ENCODE measurements at regions not wholly inside any gene's neighbourhood (a gene's known extent, or its start where the extent isn't known, plus 50 kb on each side); places are given as distances from the start of the nearest gene placed in this dataset.

GRCh38 chr9:16348531-16348930, 521.9 kb downstream of the BNC2 start (continued):
- no peak for TF ChIP-seq GABPA (IDR thresholded peaks at IDR 0.05 in 1 of 2, conservative IDR thresholded peaks at IDR 0.05 in 1 of 2)
- TF ChIP-seq, protein P1, sequence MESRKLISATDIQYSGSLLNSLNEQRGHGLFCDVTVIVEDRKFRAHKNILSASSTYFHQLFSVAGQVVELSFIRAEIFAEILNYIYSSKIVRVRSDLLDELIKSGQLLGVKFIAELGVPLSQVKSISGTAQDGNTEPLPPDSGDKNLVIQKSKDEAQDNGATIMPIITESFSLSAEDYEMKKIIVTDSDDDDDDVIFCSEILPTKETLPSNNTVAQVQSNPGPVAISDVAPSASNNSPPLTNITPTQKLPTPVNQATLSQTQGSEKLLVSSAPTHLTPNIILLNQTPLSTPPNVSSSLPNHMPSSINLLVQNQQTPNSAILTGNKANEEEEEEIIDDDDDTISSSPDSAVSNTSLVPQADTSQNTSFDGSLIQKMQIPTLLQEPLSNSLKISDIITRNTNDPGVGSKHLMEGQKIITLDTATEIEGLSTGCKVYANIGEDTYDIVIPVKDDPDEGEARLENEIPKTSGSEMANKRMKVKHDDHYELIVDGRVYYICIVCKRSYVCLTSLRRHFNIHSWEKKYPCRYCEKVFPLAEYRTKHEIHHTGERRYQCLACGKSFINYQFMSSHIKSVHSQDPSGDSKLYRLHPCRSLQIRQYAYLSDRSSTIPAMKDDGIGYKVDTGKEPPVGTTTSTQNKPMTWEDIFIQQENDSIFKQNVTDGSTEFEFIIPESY (IDR thresholded peaks at IDR 0.05): no peak
- TF ChIP-seq RXRA (IDR thresholded peaks at IDR 0.05): no peak

GRCh38 chr9:16352251-16352650, 518.2 kb downstream of the BNC2 start:
- no peaks in the 10 kb centered on the region for H3K4me1 ChIP-seq (ENCODE audit: control insufficient read depth in 4 of 4, insufficient read depth in 4 of 4, low read length in 3 of 4)
- no peak overlapping the region for H3K4me3 ChIP-seq (ENCODE audit: low read depth in 1 of 3, low read length in 3 of 3)
- H3K9ac ChIP-seq (ENCODE audit: low read depth in 1 of 2, low read length in 2 of 2): no peak overlapping the region
- TF ChIP-seq JUND (IDR thresholded peaks at IDR 0.05): no peak
- H3K27ac ChIP-seq (ENCODE audit: low read depth in 1 of 2, low read length in 2 of 2): no peak overlapping the region
- WGBS: 80% methylated on average over 1 of the region's 1 CpG
- H3K9me3 ChIP-seq (ENCODE audit: control insufficient read depth in 4 of 4, low read length in 3 of 4): no peaks in the 10 kb centered on the region
- no peaks in the 10 kb centered on the region for H3K27me3 ChIP-seq (ENCODE audit: control insufficient read depth in 4 of 4, insufficient read depth in 4 of 4, low read length in 3 of 4)
- H3K36me3 ChIP-seq (ENCODE audit: control insufficient read depth in 4 of 4, insufficient read depth in 3 of 4, low read depth in 1 of 4, low read length in 3 of 4): no peaks in the 10 kb centered on the region
- no peak for DNase-seq (ENCODE audit: low spot score)

- DNase-seq (ENCODE audit: low spot score): no peak
- Histone ChIP-seq H3K27me3 (ENCODE audit: control insufficient read depth in 4 of 4, insufficient read depth in 4 of 4, low read length in 3 of 4) (no peaks in the 10 kb centered on the region), H3K27ac (ENCODE audit: low read depth in 1 of 2, low read length in 2 of 2) (no peak overlapping the region), H3K4me1 (ENCODE audit: control insufficient read depth in 4 of 4, insufficient read depth in 4 of 4, low read length in 3 of 4) (no peaks in the 10 kb centered on the region), H3K36me3 (ENCODE audit: control insufficient read depth in 4 of 4, insufficient read depth in 3 of 4, low read depth in 1 of 4, low read length in 3 of 4) (no peaks in the 10 kb centered on the region), H3K9me3 (ENCODE audit: control insufficient read depth in 4 of 4, low read length in 3 of 4) (no peaks in the 10 kb centered on the region), H3K9ac (ENCODE audit: low read depth in 1 of 2, low read length in 2 of 2) (no peak overlapping the region), H3K4me3 (ENCODE audit: low read depth in 1 of 3, low read length in 3 of 3) (no peak overlapping the region)
- 70% methylated on average over 3 of the region's 3 CpGs for WGBS
- TF ChIP-seq CTCF (IDR thresholded peaks at IDR 0.05; ENCODE audit: low read depth, low read length, missing input control): no peak
- TF ChIP-seq EGR1 (IDR thresholded peaks at IDR 0.05; ENCODE audit: low read depth in 2 of 2): no peak
- TF ChIP-seq FOXA2 (IDR thresholded peaks at IDR 0.05): no peak
- TF ChIP-seq, protein P1 (IDR thresholded peaks at IDR 0.05): no peak
- TF ChIP-seq SP1 (IDR thresholded peaks at IDR 0.05): no peak
- TF ChIP-seq TAF1 (conservative IDR thresholded peaks at IDR 0.05): no peak
- TF ChIP-seq, protein P2, sequence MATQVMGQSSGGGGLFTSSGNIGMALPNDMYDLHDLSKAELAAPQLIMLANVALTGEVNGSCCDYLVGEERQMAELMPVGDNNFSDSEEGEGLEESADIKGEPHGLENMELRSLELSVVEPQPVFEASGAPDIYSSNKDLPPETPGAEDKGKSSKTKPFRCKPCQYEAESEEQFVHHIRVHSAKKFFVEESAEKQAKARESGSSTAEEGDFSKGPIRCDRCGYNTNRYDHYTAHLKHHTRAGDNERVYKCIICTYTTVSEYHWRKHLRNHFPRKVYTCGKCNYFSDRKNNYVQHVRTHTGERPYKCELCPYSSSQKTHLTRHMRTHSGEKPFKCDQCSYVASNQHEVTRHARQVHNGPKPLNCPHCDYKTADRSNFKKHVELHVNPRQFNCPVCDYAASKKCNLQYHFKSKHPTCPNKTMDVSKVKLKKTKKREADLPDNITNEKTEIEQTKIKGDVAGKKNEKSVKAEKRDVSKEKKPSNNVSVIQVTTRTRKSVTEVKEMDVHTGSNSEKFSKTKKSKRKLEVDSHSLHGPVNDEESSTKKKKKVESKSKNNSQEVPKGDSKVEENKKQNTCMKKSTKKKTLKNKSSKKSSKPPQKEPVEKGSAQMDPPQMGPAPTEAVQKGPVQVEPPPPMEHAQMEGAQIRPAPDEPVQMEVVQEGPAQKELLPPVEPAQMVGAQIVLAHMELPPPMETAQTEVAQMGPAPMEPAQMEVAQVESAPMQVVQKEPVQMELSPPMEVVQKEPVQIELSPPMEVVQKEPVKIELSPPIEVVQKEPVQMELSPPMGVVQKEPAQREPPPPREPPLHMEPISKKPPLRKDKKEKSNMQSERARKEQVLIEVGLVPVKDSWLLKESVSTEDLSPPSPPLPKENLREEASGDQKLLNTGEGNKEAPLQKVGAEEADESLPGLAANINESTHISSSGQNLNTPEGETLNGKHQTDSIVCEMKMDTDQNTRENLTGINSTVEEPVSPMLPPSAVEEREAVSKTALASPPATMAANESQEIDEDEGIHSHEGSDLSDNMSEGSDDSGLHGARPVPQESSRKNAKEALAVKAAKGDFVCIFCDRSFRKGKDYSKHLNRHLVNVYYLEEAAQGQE (IDR thresholded peaks at IDR 0.05): no peak
- TF ChIP-seq, protein P3, sequence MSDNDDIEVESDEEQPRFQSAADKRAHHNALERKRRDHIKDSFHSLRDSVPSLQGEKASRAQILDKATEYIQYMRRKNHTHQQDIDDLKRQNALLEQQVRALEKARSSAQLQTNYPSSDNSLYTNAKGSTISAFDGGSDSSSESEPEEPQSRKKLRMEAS (IDR thresholded peaks at IDR 0.05): no peak
- TF ChIP-seq ATF3 (IDR thresholded peaks at IDR 0.05): no peak
- TF ChIP-seq FOXA1 (IDR thresholded peaks at IDR 0.05): no peak
- TF ChIP-seq RAD21 (IDR thresholded peaks at IDR 0.05): no peak
- TF ChIP-seq YY1 (IDR thresholded peaks at IDR 0.05): no peak
- no peak for TF ChIP-seq RXRA (IDR thresholded peaks at IDR 0.05)
- TF ChIP-seq JUND (IDR thresholded peaks at IDR 0.05): no peak
- no peak for TF ChIP-seq HNF4G (IDR thresholded peaks at IDR 0.05)
- no peak for TF ChIP-seq NR2F2 (IDR thresholded peaks at IDR 0.05)
- TF ChIP-seq HNF4A (conservative IDR thresholded peaks at IDR 0.05): no peak
- no peak for TF ChIP-seq GABPA (IDR thresholded peaks at IDR 0.05 in 1 of 2, conservative IDR thresholded peaks at IDR 0.05 in 1 of 2)
Observed at GRCh38 chr9:16352791-16353401, 517.6 kb downstream of the BNC2 start.

Measured in liver (tissue), 8 donors.